ENCODE measurements at regions not wholly inside any gene's neighbourhood (a gene's known extent, or its start where the extent isn't known, plus 50 kb on each side); places are given as distances from the start of the nearest gene placed in this dataset.

GRCh38 chr7:86013662-86014061 lies 630.0 kb upstream of the GRM3 start:
- Histone ChIP-seq H3K36me3 (ENCODE audit: control insufficient read depth in 4 of 4, insufficient read depth in 4 of 4, low read length in 4 of 4) (no peaks in the 10 kb centered on the region), H3K9me3 (ENCODE audit: control insufficient read depth in 4 of 4, insufficient read depth in 3 of 4, low read length in 3 of 4) (no peaks in the 10 kb centered on the region), H3K4me1 (ENCODE audit: control insufficient read depth in 5 of 5, insufficient read depth in 5 of 5, low read length in 5 of 5) (no peaks in the 10 kb centered on the region), H3K27me3 (ENCODE audit: control insufficient read depth in 3 of 3, insufficient read depth in 3 of 3, low read length in 2 of 3) (no peaks in the 10 kb centered on the region), H3K4me3 (no peak overlapping the region), H3K27ac (ENCODE audit: low read depth in 1 of 2, low read length in 1 of 2) (no peak overlapping the region), H3K9ac (ENCODE audit: insufficient read depth in 1 of 2, low read length in 2 of 2) (no peak overlapping the region)
- ATAC-seq (ENCODE audit: insufficient read depth, low FRiP score) = peak; percentile 36
- no peak for TF ChIP-seq CTCF (IDR thresholded peaks at IDR 0.05; ENCODE audit: control extremely low read depth, extremely low read depth)
- DNase-seq = peak in 1 of 3 donors; percentile 4

- ATAC-seq (ENCODE audit: insufficient read depth, low FRiP score) (no peak), DNase-seq (peak in 1 of 3 donors; percentile 2)
- H3K9me3 ChIP-seq (ENCODE audit: control insufficient read depth in 4 of 4, insufficient read depth in 3 of 4, low read length in 3 of 4) = no peaks in the 10 kb centered on the region
- H3K4me3 ChIP-seq = no peak overlapping the region
- no peaks in the 10 kb centered on the region for H3K36me3 ChIP-seq (ENCODE audit: control insufficient read depth in 4 of 4, insufficient read depth in 4 of 4, low read length in 4 of 4)
- TF ChIP-seq CTCF (IDR thresholded peaks at IDR 0.05; ENCODE audit: control extremely low read depth, extremely low read depth) = no peak
- H3K4me1 ChIP-seq (ENCODE audit: control insufficient read depth in 5 of 5, insufficient read depth in 5 of 5, low read length in 5 of 5) = no peaks in the 10 kb centered on the region
- H3K27me3 ChIP-seq (ENCODE audit: control insufficient read depth in 3 of 3, insufficient read depth in 3 of 3, low read length in 2 of 3) = no peaks in the 10 kb centered on the region
- H3K9ac ChIP-seq (ENCODE audit: insufficient read depth in 1 of 2, low read length in 2 of 2) = no peak overlapping the region
- H3K27ac ChIP-seq (ENCODE audit: low read depth in 1 of 2, low read length in 1 of 2) = no peak overlapping the region
These were observed 630.7 kb upstream of the GRM3 start for GRCh38 chr7:86012971-86013370.

GRCh38 chr7:86008898-86009297 lies 634.8 kb upstream of the GRM3 start:
- Histone ChIP-seq H3K4me3 (no peak overlapping the region), H3K9me3 (ENCODE audit: control insufficient read depth in 4 of 4, insufficient read depth in 3 of 4, low read length in 3 of 4) (no peaks in the 10 kb centered on the region), H3K27ac (ENCODE audit: low read depth in 1 of 2, low read length in 1 of 2) (no peak overlapping the region), H3K9ac (ENCODE audit: insufficient read depth in 1 of 2, low read length in 2 of 2) (no peak overlapping the region), H3K27me3 (ENCODE audit: control insufficient read depth in 3 of 3, insufficient read depth in 3 of 3, low read length in 2 of 3) (no peaks in the 10 kb centered on the region), H3K36me3 (ENCODE audit: control insufficient read depth in 4 of 4, insufficient read depth in 4 of 4, low read length in 4 of 4) (no peaks in the 10 kb centered on the region), H3K4me1 (ENCODE audit: control insufficient read depth in 5 of 5, insufficient read depth in 5 of 5, low read length in 5 of 5) (no peaks in the 10 kb centered on the region)
- DNase-seq (no peak), ATAC-seq (ENCODE audit: insufficient read depth, low FRiP score) (no peak)
- WGBS, 2 donors = 69 to 83% methylated on average over 3 of the region's 3 CpGs
- TF ChIP-seq CTCF (IDR thresholded peaks at IDR 0.05; ENCODE audit: control extremely low read depth, extremely low read depth) = no peak

GRCh38 chr7:86006909-86007308 lies 636.8 kb upstream of the GRM3 start:
- Histone ChIP-seq H3K9me3 (ENCODE audit: control insufficient read depth in 4 of 4, insufficient read depth in 3 of 4, low read length in 3 of 4) (peaks cover 0 to 11% (median 3%) of the 10 kb centered on the region in 4 donors), H3K36me3 (ENCODE audit: control insufficient read depth in 4 of 4, insufficient read depth in 4 of 4, low read length in 4 of 4) (no peaks in the 10 kb centered on the region), H3K4me3 (no peak overlapping the region), H3K9ac (ENCODE audit: insufficient read depth in 1 of 2, low read length in 2 of 2) (no peak overlapping the region), H3K27me3 (ENCODE audit: control insufficient read depth in 3 of 3, insufficient read depth in 3 of 3, low read length in 2 of 3) (no peaks in the 10 kb centered on the region), H3K27ac (ENCODE audit: low read depth in 1 of 2, low read length in 1 of 2) (no peak overlapping the region), H3K4me1 (ENCODE audit: control insufficient read depth in 5 of 5, insufficient read depth in 5 of 5, low read length in 5 of 5) (peaks cover 0 to 2% (median 0%) of the 10 kb centered on the region in 5 donors)
- TF ChIP-seq CTCF (IDR thresholded peaks at IDR 0.05; ENCODE audit: control extremely low read depth, extremely low read depth) = no peak
- ATAC-seq (ENCODE audit: insufficient read depth, low FRiP score) (no peak), DNase-seq (no peak)
- WGBS, 2 donors = 49 to 57% methylated on average over 2 of the region's 2 CpGs
